HFFc6 (cell line): ENCODE measurements at regions not wholly inside any gene's neighbourhood (a gene's known extent, or its start where the extent isn't known, plus 50 kb on each side); places are given as distances from the start of the nearest gene placed in this dataset.

ENCODE experiments used
- DNase-seq: peaks from one replicate; pipeline ENCODE4 v3.0.0-alpha.2; 2018
- H3K27ac Mint-ChIP-seq: 2 replicates; pipeline ENCODE4 v1.8.0; 2020; ENCODE audit warnings: mild to moderate bottlenecking, mixed read lengths
- H3K27me3 Mint-ChIP-seq: 2 replicates; pipeline ENCODE4 v1.8.0; 2021; ENCODE audit warnings: mild to moderate bottlenecking, moderate library complexity, mixed read lengths; ENCODE audit not compliant: insufficient read depth
- H3K36me3 Mint-ChIP-seq: 2 replicates; pipeline ENCODE4 v1.8.0; 2021; ENCODE audit warnings: low read depth, mixed read lengths
- H3K4me1 Mint-ChIP-seq: 2 replicates; pipeline ENCODE4 v1.8.0; 2020; ENCODE audit warnings: low read depth, mixed read lengths
- H3K4me3 Mint-ChIP-seq: 2 replicates; pipeline ENCODE4 v1.8.0; 2020; ENCODE audit warnings: mild to moderate bottlenecking, moderate library complexity, mixed read lengths
- H3K9me3 Mint-ChIP-seq: 2 replicates; pipeline ENCODE4 v1.8.0; 2020; ENCODE audit warnings: mild to moderate bottlenecking, mixed read lengths
- CTCF ChIP-seq: fragments of 200-600 bp; sonication (generic); IDR thresholded peaks from 2 replicates; pipeline ENCODE4 v1.5.0; 2021; ENCODE audit warnings: antibody characterized with exemption, mild to moderate bottlenecking

DNA sequence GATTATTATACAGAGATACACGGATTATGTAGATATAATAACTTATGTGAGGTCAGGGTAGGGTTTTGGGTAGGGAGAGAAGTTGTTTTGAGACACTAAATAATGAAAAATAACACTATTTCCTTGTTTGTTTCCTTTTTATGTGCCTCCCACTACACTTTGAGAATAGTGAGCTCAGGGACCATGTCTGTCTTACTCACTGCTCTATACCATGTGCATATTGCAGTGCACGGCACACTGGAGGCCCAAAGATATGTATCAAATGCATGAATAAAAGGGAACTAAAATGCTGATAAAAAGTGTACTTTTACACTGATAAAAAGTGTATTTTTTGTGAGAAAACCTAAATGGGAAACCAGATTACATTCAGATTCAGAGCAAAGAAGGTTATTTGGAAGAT lies 151.4 kb upstream of the NABP1 start:
- no peak for DNase-seq
- no peaks in the 10 kb centered on the region for H3K9me3 Mint-ChIP-seq
- H3K4me3 Mint-ChIP-seq, result no peak overlapping the region
- no peaks in the 10 kb centered on the region; the same call in none of the 2 replicates for H3K27me3 Mint-ChIP-seq
- no peaks in the 10 kb centered on the region for H3K36me3 Mint-ChIP-seq
- 0 out of 2 replicates have a peak, but pooled peaks cover 2% of the 10 kb centered on the region for H3K4me1 Mint-ChIP-seq
- no peak for TF ChIP-seq CTCF
- no peak overlapping the region for H3K27ac Mint-ChIP-seq

DNA sequence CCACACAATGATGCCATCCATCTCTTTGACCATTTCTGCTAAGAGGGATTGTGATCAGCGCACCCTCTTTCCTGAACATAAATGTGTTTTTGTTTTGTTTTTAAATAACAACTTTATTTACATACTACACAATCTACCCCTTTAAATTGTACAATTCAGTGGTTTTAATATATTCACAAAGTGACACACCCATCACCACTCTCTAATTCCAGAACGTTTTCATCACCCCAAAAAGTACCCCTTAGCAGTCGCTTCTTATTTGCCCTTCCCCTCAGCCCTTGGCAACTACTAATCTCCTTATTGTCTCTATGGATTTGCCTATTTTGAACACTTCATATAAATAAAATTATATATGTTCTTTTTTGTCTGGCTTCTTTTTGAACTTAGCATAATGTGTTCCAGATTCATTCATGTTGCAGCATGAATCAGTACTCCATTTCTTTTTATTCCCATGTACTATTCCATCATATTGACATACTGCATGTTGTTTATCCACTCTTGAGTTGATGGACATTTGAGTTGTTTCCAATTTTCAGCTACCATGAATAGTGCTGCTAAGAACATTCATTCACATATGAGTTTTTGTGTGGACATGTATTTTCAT lies 150.9 kb upstream of the NABP1 start:
- no peak overlapping the region for H3K4me3 Mint-ChIP-seq
- DNase-seq, result no peak
- no peaks in the 10 kb centered on the region; the same call in none of the 2 replicates for H3K27me3 Mint-ChIP-seq
- no peak overlapping the region for H3K27ac Mint-ChIP-seq
- 0 out of 2 replicates have a peak, but pooled peaks cover 6% of the 10 kb centered on the region for H3K4me1 Mint-ChIP-seq
- H3K36me3 Mint-ChIP-seq, result no peaks in the 10 kb centered on the region
- no peak for TF ChIP-seq CTCF
- H3K9me3 Mint-ChIP-seq, result no peaks in the 10 kb centered on the region

DNA sequence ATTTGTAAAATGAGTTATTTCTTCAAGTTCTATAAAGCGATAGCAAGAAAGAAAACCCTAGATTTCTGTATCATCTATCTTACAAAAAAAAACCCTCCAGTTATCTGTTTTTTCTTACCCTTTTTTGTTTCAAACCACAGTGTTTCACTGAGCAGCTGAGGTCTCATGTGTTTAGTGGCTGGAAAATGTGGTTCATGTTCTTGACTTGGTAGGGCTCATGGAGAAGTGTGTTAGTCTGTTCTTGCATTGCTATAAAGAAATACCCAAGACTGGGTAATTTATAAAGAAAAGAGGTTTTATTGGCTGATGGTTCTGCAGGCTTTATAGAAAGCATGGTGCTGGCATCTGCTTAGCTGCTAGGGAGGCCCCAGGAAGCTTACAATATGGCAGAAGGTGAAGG lies 147.3 kb upstream of the NABP1 start:
- no peaks in the 10 kb centered on the region for H3K36me3 Mint-ChIP-seq
- no peak overlapping the region for H3K4me3 Mint-ChIP-seq
- TF ChIP-seq CTCF, result no peak
- no peak for DNase-seq
- peaks cover 4% of the 10 kb centered on the region for H3K27me3 Mint-ChIP-seq
- no peaks in the 10 kb centered on the region for H3K9me3 Mint-ChIP-seq
- H3K4me1 Mint-ChIP-seq, result 0 out of 2 replicates have a peak, but pooled peaks cover 6% of the 10 kb centered on the region
- no peak overlapping the region for H3K27ac Mint-ChIP-seq

GRCh38 chr2:191533693-191534180 lies 144.2 kb upstream of the NABP1 start:
- Mint-ChIP-seq H3K4me1 (0 out of 2 replicates have a peak, but pooled peaks cover 6% of the 10 kb centered on the region), H3K36me3 (no peaks in the 10 kb centered on the region), H3K27me3 (peaks cover 8% of the 10 kb centered on the region), H3K27ac (no peak overlapping the region), H3K4me3 (no peak overlapping the region), H3K9me3 (no peaks in the 10 kb centered on the region)
- no peak for TF ChIP-seq CTCF
- no peak for DNase-seq

DNA sequence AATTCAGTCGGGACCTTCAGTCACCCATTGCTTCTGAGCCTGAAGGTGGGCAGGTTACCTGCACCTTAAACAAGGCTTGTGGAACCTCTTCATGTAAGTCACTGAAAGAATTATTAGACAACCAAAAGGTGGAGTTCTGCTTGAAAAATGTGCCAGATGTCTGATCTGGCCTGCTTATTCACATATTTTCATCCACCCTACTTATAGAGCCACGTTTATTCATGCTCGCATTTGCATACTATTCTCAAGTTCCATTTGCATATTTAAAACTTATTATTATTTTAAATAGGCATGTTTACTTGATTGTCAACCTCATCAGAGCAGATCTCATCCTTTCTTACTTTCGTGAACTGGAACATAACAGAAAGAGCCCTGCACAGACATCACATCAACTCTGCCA lies 140.0 kb upstream of the NABP1 start:
- DNase-seq, result no peak
- Mint-ChIP-seq H3K27me3 (peaks cover 8% of the 10 kb centered on the region), H3K27ac (no peak overlapping the region), H3K4me1 (no peaks in the 10 kb centered on the region), H3K36me3 (no peaks in the 10 kb centered on the region), H3K4me3 (no peak overlapping the region), H3K9me3 (no peaks in the 10 kb centered on the region)
- no peak for TF ChIP-seq CTCF
